GM06990 (cell line): ENCODE measurements at regions not wholly inside any gene's neighbourhood (a gene's known extent, or its start where the extent isn't known, plus 50 kb on each side); places are given as distances from the start of the nearest gene placed in this dataset.
"Not testable (repeated sequence)": the region's sequence is repeated elsewhere in the genome, so short reads cannot be mapped to it uniquely, and the experiment has no call there.

Experiments used
- DNase-seq: peaks from one replicate; pipeline ENCODE4 v3.0.0-alpha.2; 2011; ENCODE audit not compliant: insufficient read length; ENCODE audit errors: extremely low read depth
- H3K27me3 ChIP-seq: replicated peaks from 2 replicates; pipeline ENCODE4 v1.6.0; 2011; ENCODE audit warnings: low read length; ENCODE audit not compliant: control insufficient read depth, insufficient read depth
- H3K36me3 ChIP-seq: 2 replicates; pipeline ENCODE4 v1.5.1; 2011; ENCODE audit warnings: low read length; ENCODE audit not compliant: control insufficient read depth, insufficient read depth
- H3K4me3 ChIP-seq: replicated peaks from 2 replicates; pipeline ENCODE4 v1.5.1; 2011; ENCODE audit warnings: low read depth, mild to moderate bottlenecking, control low read depth, low read length
- TF ChIP-seq, protein P1 (sequence below): IDR thresholded peaks from 2 replicates; pipeline ENCODE4 v1.5.1; 2011; ENCODE audit warnings: low read length, control low read depth, mild to moderate bottlenecking, inconsistent platforms; ENCODE audit not compliant: insufficient read depth, poor library complexity, severe bottlenecking

DNA sequence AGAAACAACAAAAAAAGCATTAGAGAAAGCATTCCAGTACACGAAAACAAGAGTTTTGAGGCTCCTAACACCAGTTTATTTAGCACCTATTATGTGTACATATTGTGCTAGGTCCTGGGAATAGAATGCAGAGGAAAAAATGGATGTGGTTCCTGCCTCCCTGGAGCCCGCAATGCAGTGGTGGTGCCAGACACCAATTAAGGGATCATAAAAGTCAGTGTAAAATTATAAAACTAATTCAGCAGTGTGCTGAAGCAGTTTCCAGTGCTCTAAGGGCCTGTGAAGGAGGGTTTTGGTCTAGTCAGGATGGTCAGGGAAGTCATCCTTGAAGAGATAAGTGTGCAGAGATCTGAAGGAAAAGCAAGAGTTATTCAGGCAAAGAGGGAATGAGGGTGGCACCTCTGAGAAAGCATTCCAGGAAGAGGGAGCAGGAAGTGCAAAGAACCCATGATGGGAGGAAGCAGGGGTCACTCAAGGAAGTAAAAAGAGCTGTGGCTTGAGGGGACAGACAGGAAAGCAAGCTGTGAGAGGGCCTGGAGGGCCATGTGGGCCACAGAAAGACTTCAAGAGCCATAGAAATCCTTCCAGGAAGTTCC, 65.2 kb upstream of the IFNLR1 start:
- TF ChIP-seq, protein P1, sequence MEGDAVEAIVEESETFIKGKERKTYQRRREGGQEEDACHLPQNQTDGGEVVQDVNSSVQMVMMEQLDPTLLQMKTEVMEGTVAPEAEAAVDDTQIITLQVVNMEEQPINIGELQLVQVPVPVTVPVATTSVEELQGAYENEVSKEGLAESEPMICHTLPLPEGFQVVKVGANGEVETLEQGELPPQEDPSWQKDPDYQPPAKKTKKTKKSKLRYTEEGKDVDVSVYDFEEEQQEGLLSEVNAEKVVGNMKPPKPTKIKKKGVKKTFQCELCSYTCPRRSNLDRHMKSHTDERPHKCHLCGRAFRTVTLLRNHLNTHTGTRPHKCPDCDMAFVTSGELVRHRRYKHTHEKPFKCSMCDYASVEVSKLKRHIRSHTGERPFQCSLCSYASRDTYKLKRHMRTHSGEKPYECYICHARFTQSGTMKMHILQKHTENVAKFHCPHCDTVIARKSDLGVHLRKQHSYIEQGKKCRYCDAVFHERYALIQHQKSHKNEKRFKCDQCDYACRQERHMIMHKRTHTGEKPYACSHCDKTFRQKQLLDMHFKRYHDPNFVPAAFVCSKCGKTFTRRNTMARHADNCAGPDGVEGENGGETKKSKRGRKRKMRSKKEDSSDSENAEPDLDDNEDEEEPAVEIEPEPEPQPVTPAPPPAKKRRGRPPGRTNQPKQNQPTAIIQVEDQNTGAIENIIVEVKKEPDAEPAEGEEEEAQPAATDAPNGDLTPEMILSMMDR: no peak
- Histone ChIP-seq H3K27me3 (no peaks in the 10 kb centered on the region), H3K4me3 (no peak overlapping the region), H3K36me3 (no peaks in the 10 kb centered on the region)
- no peak for DNase-seq

DNA sequence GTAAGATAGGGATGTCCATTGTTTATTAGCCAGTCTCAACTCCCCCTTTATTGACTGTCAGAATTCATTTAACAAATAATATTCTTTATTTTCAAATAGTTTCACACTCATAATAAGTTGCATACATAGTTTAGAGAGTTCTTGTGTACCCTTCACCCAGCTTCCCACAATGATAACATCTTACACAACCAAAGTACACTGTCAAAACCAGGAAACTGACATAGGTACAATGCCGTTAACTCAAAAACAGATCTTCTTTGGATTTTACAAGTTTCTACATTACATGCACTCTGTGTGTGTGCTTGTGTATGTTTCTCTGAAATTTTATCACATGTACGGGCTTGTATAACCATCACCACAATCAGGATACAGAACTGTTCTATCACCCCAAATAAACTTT, 64.4 kb upstream of the IFNLR1 start:
- DNase-seq: no peak
- TF ChIP-seq, protein P1: no peak

DNA sequence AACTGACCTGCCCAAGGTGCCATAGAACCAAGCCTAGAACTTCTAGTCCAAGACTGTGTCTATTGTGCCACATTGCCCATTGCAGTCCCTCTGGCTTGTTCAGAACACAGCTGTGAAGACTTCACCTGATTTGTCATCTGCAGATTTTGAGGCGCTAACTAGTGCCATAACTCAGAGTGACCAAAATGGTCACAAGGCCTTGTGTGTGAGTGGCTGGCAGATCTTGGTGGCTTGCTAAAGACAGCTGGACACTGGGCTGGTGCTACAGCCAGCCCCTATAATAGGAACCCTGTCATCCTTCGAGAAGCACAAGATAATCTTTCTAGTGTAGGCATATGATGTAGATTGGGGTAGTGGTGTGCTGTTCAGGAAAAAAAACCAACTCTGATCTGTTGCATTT, 63.7 kb upstream of the IFNLR1 start:
- DNase-seq: no peak
- Histone ChIP-seq H3K27me3 (no peaks in the 10 kb centered on the region), H3K4me3 (no peak overlapping the region), H3K36me3 (no peaks in the 10 kb centered on the region)
- TF ChIP-seq, protein P1: no peak

More for the DNA sequence above, 64.4 kb upstream of the IFNLR1 start:
- H3K36me3 ChIP-seq: no peaks in the 10 kb centered on the region
- H3K27me3 ChIP-seq: no peaks in the 10 kb centered on the region
- no peak overlapping the region for H3K4me3 ChIP-seq

DNA sequence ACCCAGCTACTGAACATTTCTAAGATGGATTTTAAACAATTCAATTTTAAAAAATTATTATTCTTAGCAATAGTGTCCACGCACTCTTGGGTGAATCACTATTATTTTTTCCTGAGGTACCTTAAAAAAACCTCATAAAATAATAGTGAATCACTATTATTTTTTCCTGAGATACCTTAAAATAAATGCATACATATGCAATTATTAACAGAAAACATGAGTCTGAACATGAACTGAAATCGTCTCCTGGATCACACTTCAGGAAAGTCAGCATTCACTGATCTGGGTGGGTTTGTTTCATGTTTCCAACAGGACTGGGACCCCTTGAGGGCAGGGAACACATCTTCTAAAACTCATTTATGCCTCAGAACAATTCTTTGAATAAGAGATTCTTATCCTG, 63.1 kb upstream of the IFNLR1 start:
- TF ChIP-seq, protein P1: no peak
- H3K27me3 ChIP-seq: no peaks in the 10 kb centered on the region
- DNase-seq: no peak

DNA sequence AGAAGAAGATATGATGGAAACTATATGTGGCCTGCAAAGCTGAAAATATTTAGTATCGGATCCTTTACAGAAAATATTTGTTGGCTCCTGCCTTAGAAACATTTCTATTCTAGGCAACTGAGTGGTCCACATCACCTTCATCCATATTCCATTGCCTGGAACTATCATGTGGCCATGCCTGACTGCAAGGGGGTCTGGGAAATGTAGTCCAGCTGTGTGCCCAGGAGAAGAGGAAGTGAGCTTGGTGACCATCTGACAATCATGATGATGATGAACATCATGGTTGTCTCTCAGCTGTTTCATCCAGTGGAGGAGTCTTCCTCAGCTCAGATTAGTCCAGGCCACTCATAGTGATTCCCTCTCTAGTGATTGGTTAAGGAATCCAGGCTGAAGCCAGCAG, 61.8 kb upstream of the IFNLR1 start:
- Histone ChIP-seq H3K27me3 (no peaks in the 10 kb centered on the region), H3K36me3 (no peaks in the 10 kb centered on the region), H3K4me3 (no peak overlapping the region)
- no peak for DNase-seq
- TF ChIP-seq, protein P1: no peak

More for the DNA sequence above, 63.1 kb upstream of the IFNLR1 start:
- H3K36me3 ChIP-seq: no peaks in the 10 kb centered on the region
- no peak overlapping the region for H3K4me3 ChIP-seq

DNA sequence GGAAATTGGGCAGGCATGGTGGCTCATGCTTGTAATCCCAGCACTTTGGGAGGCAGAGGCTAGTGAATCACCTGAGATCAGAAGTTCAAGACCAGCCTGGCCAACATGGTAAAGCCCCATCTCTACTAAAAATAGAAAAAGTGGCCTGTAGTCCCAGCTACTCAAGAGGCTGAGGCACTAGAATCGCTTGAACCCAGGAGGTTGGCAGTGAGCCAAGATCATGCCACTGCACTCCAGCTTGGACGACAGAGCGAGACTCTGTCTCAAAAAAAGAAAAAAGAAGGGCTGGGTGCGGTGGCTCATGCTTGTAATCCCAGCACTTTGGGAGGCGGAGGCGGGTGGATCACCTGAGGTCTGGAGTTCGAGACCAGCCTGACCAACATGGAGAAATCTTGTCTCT, 60.2 kb upstream of the IFNLR1 start:
- H3K27me3 ChIP-seq, H3K4me3 ChIP-seq, DNase-seq, H3K36me3 ChIP-seq: not testable (repeated sequence)
